Mucosa of descending colon (tissue), 3 donors: ENCODE measurements at regions not wholly inside any gene's neighbourhood (a gene's known extent, or its start where the extent isn't known, plus 50 kb on each side); places are given as distances from the start of the nearest gene placed in this dataset.

Experiments
- ATAC-seq: fragments of 200-7000 bp; cut with Tn5 transposase; one replicate; pipeline ENCODE4 v1.9.1; 2020; ENCODE audit warnings: mild to moderate bottlenecking, moderate library complexity
- DNase-seq, 3 donors: peaks; one replicate each; pipeline ENCODE4 v3.0.0-alpha.2; 2020
- H3K36me3 ChIP-seq: fragments of 200-600 bp; one replicate; pipeline ENCODE4 v1.8.0; 2021; ENCODE audit warnings: low read depth, mild to moderate bottlenecking
- H3K4me1 ChIP-seq: fragments of 200-600 bp; one replicate; pipeline ENCODE4 v1.8.0; 2021; ENCODE audit warnings: low read depth, mild to moderate bottlenecking
- H3K4me3 ChIP-seq: fragments of 200-600 bp; one replicate; pipeline ENCODE4 v1.8.0; 2021; ENCODE audit warnings: mild to moderate bottlenecking
- H3K9me3 ChIP-seq: fragments of 200-600 bp; one replicate; pipeline ENCODE4 v1.8.0; 2021; ENCODE audit warnings: mild to moderate bottlenecking
- intact Hi-C, 2 donors: fragments of 100-400 bp; cut with DNase I in 1 of 2; cut with micrococcal nuclease in 1 of 2; formaldehyde crosslinking; loops; one replicate each; pipeline versions ENCODE4 v1.11.0 to v1.11.1; 2022; cut with DNase I, micrococcal nuclease
- TF ChIP-seq, protein P1 (sequence below): fragments of 200-600 bp; IDR thresholded peaks from one replicate; pipeline ENCODE4 v1.8.0; 2022; ENCODE audit warnings: antibody characterized with exemption, mild to moderate bottlenecking
- donor health status: DM: no; HTN: no; CAD: no; lungs with moderate emphysema.
- donor health status: DM: no; HTN: no; CAD: no.
- donor health status: DM: no; HTN: yes; CAD: no.

GRCh38 chr4:177826973-177827372 lies 384.7 kb upstream of the AGA start:
- H3K4me3 ChIP-seq: no peak overlapping the region
- no peaks in the 10 kb centered on the region for H3K36me3 ChIP-seq
- H3K4me1 ChIP-seq: no peaks in the 10 kb centered on the region
- ATAC-seq (no peak), DNase-seq (no peak)
- intact Hi-C loops: no loop called here
- H3K9me3 ChIP-seq: no peaks in the 10 kb centered on the region
- TF ChIP-seq, protein P1, sequence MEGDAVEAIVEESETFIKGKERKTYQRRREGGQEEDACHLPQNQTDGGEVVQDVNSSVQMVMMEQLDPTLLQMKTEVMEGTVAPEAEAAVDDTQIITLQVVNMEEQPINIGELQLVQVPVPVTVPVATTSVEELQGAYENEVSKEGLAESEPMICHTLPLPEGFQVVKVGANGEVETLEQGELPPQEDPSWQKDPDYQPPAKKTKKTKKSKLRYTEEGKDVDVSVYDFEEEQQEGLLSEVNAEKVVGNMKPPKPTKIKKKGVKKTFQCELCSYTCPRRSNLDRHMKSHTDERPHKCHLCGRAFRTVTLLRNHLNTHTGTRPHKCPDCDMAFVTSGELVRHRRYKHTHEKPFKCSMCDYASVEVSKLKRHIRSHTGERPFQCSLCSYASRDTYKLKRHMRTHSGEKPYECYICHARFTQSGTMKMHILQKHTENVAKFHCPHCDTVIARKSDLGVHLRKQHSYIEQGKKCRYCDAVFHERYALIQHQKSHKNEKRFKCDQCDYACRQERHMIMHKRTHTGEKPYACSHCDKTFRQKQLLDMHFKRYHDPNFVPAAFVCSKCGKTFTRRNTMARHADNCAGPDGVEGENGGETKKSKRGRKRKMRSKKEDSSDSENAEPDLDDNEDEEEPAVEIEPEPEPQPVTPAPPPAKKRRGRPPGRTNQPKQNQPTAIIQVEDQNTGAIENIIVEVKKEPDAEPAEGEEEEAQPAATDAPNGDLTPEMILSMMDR: no peak

DNA sequence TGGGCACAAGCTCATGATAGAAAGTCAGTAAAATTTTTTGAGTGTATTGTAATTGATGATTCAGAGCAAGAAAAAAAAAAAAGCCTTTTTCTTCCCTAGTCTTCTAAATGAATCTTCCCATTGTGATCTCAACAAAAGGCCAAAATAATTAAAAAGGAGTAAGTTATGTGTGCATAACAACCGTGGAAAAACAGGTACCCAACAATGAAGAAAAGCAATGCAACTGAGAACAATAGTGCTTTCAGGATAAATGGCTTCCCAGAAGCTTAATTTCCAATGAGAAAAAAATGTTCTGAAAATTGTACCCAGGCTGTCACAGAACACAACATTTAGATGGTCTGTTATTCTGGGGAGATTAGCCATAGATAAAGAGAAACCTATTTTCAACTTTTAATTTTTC lies 399.0 kb upstream of the AGA start:
- DNase-seq (no peak), ATAC-seq (no peak)
- H3K4me3 ChIP-seq: no peak overlapping the region
- intact Hi-C loops: no loop called here
- no peaks in the 10 kb centered on the region for H3K4me1 ChIP-seq
- no peaks in the 10 kb centered on the region for H3K36me3 ChIP-seq
- no peaks in the 10 kb centered on the region for H3K9me3 ChIP-seq
- TF ChIP-seq, protein P1: no peak

DNA sequence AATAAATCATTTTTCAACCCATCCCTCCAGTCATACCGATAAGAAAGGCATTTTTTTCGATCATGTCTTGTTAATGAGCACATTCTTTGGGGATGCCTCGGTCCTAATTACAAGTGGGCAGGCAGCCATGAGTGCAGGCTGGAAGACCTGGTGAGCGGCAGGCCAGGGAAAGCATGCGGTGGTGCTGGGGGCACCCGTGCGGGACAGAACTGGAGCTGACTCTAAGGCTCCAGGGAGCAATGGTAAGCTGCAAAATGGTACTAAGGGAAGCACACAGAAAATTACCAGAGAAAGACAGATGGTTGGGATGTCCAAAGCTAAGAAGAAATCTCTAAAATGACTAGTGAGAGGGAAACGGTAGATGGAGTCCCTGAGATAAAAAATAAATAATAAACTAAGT lies 411.0 kb upstream of the AGA start:
- intact Hi-C loops: no loop called here
- DNase-seq (no peak), ATAC-seq (no peak)
- no peaks in the 10 kb centered on the region for H3K36me3 ChIP-seq
- no peaks in the 10 kb centered on the region for H3K4me1 ChIP-seq
- TF ChIP-seq, protein P1: no peak
- no peak overlapping the region for H3K4me3 ChIP-seq
- H3K9me3 ChIP-seq: no peaks in the 10 kb centered on the region

- H3K36me3 ChIP-seq: no peaks in the 10 kb centered on the region
- no peak for DNase-seq
- TF ChIP-seq, protein P1: no peak
- ATAC-seq: no peak
- no peaks in the 10 kb centered on the region for H3K9me3 ChIP-seq
- H3K4me1 ChIP-seq: no peaks in the 10 kb centered on the region
- intact Hi-C loops: no loop called here
- no peak overlapping the region for H3K4me3 ChIP-seq
Observed at GRCh38 chr4:177855507-177856197, 413.4 kb upstream of the AGA start.

GRCh38 chr4:177860171-177860570 lies 417.9 kb upstream of the AGA start:
- TF ChIP-seq, protein P1: no peak
- Histone ChIP-seq H3K4me3 (no peak overlapping the region), H3K9me3 (no peaks in the 10 kb centered on the region), H3K4me1 (no peaks in the 10 kb centered on the region), H3K36me3 (no peaks in the 10 kb centered on the region)
- intact Hi-C loops: no loop called here
- DNase-seq: no peak
- ATAC-seq: no peak
